Retinal pigment epithelial cell (primary cell): ENCODE measurements at regions not wholly inside any gene's neighbourhood (a gene's known extent, or its start where the extent isn't known, plus 50 kb on each side); places are given as distances from the start of the nearest gene placed in this dataset.

Source experiments
- DNase-seq: peaks from one replicate; pipeline ENCODE4 v3.0.0-alpha.2; 2010; ENCODE audit warnings: low read depth
- H3K4me3 ChIP-seq: 2 replicates; pipeline ENCODE4 v1.5.1; 2011; ENCODE audit warnings: mild to moderate bottlenecking, low read length, control low read depth, moderate library complexity
- CTCF ChIP-seq: conservative IDR thresholded peaks from 2 replicates; pipeline ENCODE4 v1.5.1; 2011; ENCODE audit warnings: low read depth, low read length, control low read depth, inconsistent platforms

- H3K4me3 ChIP-seq: no peak overlapping the region
- no peak for TF ChIP-seq CTCF
- no peak for DNase-seq
These were observed 392.4 kb upstream of the PROK2 start for GRCh38 chr3:72177075-72178050.

GRCh38 chr3:72176537-72177041 is 391.6 kb upstream of the PROK2 start:
- TF ChIP-seq CTCF: no peak
- no peak overlapping the region for H3K4me3 ChIP-seq
- no peak for DNase-seq

- no peak overlapping the region for H3K4me3 ChIP-seq
- TF ChIP-seq CTCF: no peak
- DNase-seq: no peak
These were observed 390.4 kb upstream of the PROK2 start for GRCh38 chr3:72175296-72175858.

- no peak overlapping the region for H3K4me3 ChIP-seq
- no peak for TF ChIP-seq CTCF
- no peak for DNase-seq
These were observed 389.9 kb upstream of the PROK2 start for GRCh38 chr3:72174890-72175289.

- TF ChIP-seq CTCF: no peak
- DNase-seq: no peak
- no peak overlapping the region for H3K4me3 ChIP-seq
These were observed 389.1 kb upstream of the PROK2 start for GRCh38 chr3:72174040-72174439.

- H3K4me3 ChIP-seq: no peak overlapping the region
- no peak for DNase-seq
- TF ChIP-seq CTCF: no peak
These were observed 387.0 kb upstream of the PROK2 start for GRCh38 chr3:72171946-72172345.

GRCh38 chr3:72171463-72171881 is 386.5 kb upstream of the PROK2 start:
- DNase-seq: no peak
- no peak overlapping the region for H3K4me3 ChIP-seq
- TF ChIP-seq CTCF: no peak
